HL-60 (cell line): ENCODE measurements at regions not wholly inside any gene's neighbourhood (a gene's known extent, or its start where the extent isn't known, plus 50 kb on each side); places are given as distances from the start of the nearest gene placed in this dataset.

Experiments
- DNase-seq, 2 experiments: peaks; one replicate each; pipeline ENCODE4 v3.0.0-alpha.2; 2010 to 2020; ENCODE audit warnings: low read depth in 1 of 2, low spot score in 1 of 2
- H3K27ac ChIP-seq: fragments of 250-450 bp; sonication (Bioruptor Pico); replicated peaks from 2 replicates; pipeline ENCODE4 v1.5.1; 2020; ENCODE audit warnings: mild to moderate bottlenecking, moderate library complexity
- H3K27me3 ChIP-seq: fragments of 250-450 bp; sonication (Bioruptor Pico); 2 replicates; pipeline ENCODE4 v1.5.1; 2021; ENCODE audit warnings: mild to moderate bottlenecking, moderate library complexity; ENCODE audit not compliant: insufficient read depth, poor library complexity, severe bottlenecking
- H3K4me3 ChIP-seq: replicated peaks from 2 replicates; pipeline ENCODE4 v1.5.1; 2011; ENCODE audit warnings: mild to moderate bottlenecking, control low read depth, low read length; ENCODE audit not compliant: insufficient read depth
- GABPA ChIP-seq: IDR thresholded peaks from 2 replicates; pipeline ENCODE4 v1.6.1; 2012; ENCODE audit warnings: low read depth
- POLR2AphosphoS5 ChIP-seq: IDR thresholded peaks from 2 replicates; pipeline ENCODE4 v1.6.1; 2012; ENCODE audit warnings: low read depth
- SPI1 ChIP-seq: IDR thresholded peaks from 2 replicates; pipeline ENCODE4 v1.6.1; 2012; ENCODE audit warnings: low read depth, mild to moderate bottlenecking, borderline replicate concordance
- TF ChIP-seq, protein P1 (sequence below): IDR thresholded peaks from 2 replicates; pipeline ENCODE4 v1.6.1; 2012; ENCODE audit warnings: low read depth; ENCODE audit not compliant: insufficient replicate concordance
- TF ChIP-seq, protein P2 (sequence below): IDR thresholded peaks from one replicate; pipeline ENCODE4 v1.5.1; 2011; ENCODE audit warnings: low read length, control low read depth, inconsistent platforms; ENCODE audit not compliant: insufficient read depth

DNA sequence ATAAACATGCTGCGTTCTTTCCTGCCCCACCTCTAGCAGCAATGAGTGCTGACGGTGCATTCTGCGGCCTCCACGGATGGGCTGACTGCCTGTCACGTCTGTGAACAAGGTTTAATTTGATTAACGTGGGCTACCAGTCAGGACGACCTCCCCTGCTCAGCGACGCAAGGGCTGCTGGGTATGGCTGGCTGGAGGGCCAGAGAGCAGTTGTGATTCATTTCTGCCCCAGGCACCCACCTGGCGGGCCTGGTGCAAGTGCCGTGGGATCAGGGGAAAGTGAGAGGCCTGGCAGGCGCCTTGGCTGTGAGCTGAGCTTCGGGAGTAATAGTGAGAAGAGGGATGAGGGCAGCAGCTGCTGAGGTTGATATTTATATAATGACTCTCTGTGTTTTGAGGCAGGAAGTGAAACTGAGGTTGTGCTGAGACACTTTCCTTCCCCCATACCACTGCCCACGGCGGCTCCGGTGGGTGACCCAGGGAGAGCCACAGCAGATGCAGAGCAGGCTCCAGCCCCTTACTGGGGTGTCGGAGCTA lies 190.4 kb upstream of the BCL6 start:
- Histone ChIP-seq H3K27ac (no peak overlapping the region), H3K27me3 (no peaks in the 10 kb centered on the region), H3K4me3 (no peak overlapping the region)
- DNase-seq: no peak
- TF ChIP-seq SPI1 (no peak), POLR2AphosphoS5 (no peak), GABPA (no peak)
- TF ChIP-seq, protein P1, sequence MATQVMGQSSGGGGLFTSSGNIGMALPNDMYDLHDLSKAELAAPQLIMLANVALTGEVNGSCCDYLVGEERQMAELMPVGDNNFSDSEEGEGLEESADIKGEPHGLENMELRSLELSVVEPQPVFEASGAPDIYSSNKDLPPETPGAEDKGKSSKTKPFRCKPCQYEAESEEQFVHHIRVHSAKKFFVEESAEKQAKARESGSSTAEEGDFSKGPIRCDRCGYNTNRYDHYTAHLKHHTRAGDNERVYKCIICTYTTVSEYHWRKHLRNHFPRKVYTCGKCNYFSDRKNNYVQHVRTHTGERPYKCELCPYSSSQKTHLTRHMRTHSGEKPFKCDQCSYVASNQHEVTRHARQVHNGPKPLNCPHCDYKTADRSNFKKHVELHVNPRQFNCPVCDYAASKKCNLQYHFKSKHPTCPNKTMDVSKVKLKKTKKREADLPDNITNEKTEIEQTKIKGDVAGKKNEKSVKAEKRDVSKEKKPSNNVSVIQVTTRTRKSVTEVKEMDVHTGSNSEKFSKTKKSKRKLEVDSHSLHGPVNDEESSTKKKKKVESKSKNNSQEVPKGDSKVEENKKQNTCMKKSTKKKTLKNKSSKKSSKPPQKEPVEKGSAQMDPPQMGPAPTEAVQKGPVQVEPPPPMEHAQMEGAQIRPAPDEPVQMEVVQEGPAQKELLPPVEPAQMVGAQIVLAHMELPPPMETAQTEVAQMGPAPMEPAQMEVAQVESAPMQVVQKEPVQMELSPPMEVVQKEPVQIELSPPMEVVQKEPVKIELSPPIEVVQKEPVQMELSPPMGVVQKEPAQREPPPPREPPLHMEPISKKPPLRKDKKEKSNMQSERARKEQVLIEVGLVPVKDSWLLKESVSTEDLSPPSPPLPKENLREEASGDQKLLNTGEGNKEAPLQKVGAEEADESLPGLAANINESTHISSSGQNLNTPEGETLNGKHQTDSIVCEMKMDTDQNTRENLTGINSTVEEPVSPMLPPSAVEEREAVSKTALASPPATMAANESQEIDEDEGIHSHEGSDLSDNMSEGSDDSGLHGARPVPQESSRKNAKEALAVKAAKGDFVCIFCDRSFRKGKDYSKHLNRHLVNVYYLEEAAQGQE: no peak
- TF ChIP-seq, protein P2, sequence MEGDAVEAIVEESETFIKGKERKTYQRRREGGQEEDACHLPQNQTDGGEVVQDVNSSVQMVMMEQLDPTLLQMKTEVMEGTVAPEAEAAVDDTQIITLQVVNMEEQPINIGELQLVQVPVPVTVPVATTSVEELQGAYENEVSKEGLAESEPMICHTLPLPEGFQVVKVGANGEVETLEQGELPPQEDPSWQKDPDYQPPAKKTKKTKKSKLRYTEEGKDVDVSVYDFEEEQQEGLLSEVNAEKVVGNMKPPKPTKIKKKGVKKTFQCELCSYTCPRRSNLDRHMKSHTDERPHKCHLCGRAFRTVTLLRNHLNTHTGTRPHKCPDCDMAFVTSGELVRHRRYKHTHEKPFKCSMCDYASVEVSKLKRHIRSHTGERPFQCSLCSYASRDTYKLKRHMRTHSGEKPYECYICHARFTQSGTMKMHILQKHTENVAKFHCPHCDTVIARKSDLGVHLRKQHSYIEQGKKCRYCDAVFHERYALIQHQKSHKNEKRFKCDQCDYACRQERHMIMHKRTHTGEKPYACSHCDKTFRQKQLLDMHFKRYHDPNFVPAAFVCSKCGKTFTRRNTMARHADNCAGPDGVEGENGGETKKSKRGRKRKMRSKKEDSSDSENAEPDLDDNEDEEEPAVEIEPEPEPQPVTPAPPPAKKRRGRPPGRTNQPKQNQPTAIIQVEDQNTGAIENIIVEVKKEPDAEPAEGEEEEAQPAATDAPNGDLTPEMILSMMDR: no peak

DNA sequence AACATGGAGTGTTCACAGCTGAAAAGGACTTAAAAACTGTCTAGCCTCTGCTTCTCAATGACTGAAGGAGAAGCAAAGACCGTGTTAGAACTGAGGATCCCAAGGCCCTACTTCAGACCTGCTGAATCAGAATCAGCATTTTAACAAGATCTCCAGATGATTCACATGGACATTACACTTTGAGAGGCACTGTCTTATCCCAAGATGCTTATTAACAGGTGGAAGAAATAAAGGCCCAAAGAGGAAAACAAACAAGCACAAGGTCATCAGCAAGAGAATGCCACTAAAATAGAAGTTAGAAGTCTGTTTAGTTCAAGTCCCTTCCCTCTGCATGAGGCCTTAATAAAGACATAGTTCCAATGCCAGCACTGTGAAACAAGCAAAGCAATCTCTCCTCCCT lies 191.4 kb upstream of the BCL6 start:
- H3K27ac ChIP-seq: no peak overlapping the region
- H3K4me3 ChIP-seq: no peak overlapping the region
- H3K27me3 ChIP-seq: no peaks in the 10 kb centered on the region
- DNase-seq: no peak
- TF ChIP-seq POLR2AphosphoS5 (no peak), GABPA (no peak), SPI1 (no peak)
- TF ChIP-seq, protein P2: no peak
- TF ChIP-seq, protein P1: no peak

DNA sequence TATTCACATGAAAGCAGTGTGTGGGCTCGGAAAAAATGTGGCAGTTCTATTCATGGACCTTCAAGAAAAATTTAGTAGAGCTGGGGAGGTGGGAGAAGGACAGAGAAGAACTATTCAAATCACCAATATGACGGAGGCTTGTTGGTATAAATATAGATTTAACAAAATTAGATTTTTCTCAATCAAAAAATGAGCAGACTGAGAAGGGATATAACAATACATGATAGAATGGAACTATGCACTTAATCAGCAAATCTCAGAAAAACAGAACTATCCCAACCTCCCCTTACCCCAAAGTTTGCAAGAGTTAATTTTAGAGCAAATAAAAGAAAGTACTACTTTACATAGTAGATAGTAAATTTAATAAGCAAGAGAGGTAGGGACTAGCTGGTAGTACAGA lies 194.6 kb upstream of the BCL6 start:
- no peak for DNase-seq
- H3K27ac ChIP-seq: no peak overlapping the region
- no peak for TF ChIP-seq GABPA
- TF ChIP-seq, protein P1: no peak
- TF ChIP-seq SPI1: no peak
- no peak for TF ChIP-seq POLR2AphosphoS5
- TF ChIP-seq, protein P2: no peak
- no peak overlapping the region for H3K4me3 ChIP-seq
- H3K27me3 ChIP-seq: no peaks in the 10 kb centered on the region
